HG03354 (cell line): ENCODE measurements at regions not wholly inside any gene's neighbourhood (a gene's known extent, or its start where the extent isn't known, plus 50 kb on each side); places are given as distances from the start of the nearest gene placed in this dataset.

Experiments
- ATAC-seq: cut with Tn5 transposase; IDR thresholded peaks from one replicate; pipeline ENCODE4 v1.9.1; 2021; ENCODE audit warnings: mild to moderate bottlenecking; ENCODE audit not compliant: unreplicated experiment, poor library complexity, severe bottlenecking

DNA sequence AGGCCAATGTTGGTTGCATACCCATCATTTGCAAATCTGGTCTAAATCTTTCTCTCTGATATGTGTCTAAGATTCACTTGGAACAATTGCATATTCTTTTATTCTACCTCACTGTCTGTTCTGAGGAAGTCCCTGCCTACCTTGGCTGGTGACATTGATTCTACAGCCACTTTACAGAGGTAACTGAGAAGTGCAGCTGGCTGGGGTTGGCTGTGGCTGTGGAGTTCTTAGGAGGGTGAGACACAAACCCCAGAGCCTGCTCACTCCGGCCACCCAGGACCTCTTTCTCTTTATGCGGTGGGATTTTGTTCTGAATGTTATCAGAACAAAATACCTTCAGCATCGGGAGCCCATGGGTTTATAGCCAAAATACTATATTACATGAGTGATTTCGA, 54.5 kb upstream of the IRS2 start:
- no peak for ATAC-seq

DNA sequence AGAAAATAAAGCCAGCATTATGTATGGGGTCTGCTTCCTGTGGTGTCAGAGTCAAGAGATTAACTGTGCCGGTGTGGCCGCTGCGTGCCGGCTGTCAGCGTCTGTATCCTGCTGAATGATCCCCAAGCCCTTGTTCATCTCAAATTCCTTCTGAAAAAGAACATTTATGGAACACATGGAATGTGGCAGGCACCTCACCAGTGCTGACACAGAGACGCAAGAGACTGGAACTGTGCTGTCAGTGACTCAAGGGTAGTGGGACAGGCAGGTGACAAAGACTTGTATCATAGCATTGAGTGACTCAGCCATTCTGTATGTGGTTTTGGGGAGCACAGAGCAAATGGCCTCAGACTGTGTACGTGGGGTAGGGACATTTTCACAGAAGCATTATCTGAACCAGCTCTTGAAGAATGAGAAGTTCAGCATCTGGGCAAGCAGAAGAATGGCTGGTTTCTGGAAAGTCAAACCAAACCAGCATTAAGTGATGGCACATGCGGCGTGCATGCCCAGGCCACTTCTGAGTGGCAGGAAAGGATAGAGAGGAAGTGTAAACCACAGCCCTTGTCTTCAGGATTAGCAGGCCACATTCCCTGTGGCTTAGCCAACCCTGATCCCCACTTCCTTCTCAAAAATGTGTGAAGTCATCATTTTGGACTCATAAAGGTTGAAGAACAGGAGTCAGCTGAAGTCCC, 54.0 kb upstream of the IRS2 start:
- peak; percentile 43 for ATAC-seq

DNA sequence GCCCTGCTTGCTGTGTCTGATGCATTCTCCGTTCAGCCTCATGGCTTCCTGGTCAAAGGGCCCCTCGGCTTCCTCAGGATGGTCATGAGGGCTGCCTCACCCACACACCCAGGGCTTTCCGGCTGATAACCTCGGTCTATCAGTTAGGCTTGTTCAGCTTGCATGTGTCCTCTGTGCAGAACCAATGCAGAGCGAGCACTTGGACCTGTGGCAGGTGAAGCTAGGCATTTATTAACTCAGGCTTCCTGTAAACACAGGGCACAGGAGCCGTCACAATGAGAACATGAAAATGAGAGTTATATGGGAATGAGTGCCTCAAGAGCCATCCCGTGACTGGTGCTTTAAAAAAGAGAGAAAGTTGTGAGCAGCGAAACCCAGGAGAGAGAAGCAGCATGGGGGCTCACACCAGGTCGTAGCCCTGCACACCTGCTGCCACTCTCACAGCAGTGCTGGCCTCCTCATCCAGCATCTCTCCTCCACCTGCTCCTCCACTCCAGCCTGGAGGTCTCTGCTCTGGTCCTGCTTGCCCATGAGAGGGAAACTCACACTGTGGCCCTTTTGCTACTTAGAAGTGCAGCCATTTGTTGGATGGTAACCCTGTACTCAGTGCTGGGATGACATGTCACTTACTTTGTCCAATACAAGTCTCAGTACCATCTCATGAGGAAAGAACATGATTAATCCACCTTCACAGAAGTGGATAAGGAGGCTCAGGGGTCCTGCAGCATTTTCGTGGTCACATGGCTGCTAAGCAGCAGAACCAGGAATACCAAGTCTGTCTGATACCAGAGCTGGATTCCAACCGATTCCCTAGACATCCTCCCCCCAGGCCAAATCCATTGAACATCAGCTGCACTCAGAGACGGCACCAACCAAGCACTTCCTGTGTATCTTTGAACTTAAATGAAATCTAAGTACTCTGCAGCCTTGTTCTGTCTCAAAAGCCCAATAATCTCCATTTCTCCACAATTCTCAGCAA, 50.5 kb upstream of the IRS2 start:
- ATAC-seq, result peak; percentile 91
